K562 (cell line): ENCODE measurements at regions not wholly inside any gene's neighbourhood (a gene's known extent, or its start where the extent isn't known, plus 50 kb on each side); places are given as distances from the start of the nearest gene placed in this dataset.

Experiments
- ATAC-seq: fragments of 200-7000 bp; cut with Tn5 transposase; 3 replicates; pipeline ENCODE4 v1.9.1; 2020; ENCODE audit warnings: moderate library complexity
- BruUV-seq: library from RNA; stranded (reverse); fragments of 400-500 nt; replicated peaks from 2 replicates; lab custom pipeline; 2021; lab: Mats Ljungman, UMichigan
- CTCF ChIA-PET: fragments of 300-600 bp; formaldehyde crosslinking; extraction: SDS; loops from one replicate; lab custom pipeline; 2021; ENCODE audit warnings: low intra/inter-chr PET ratio; lab: Yijun Ruan, JAX
- POLR2A ChIA-PET: fragments of 300-600, 350-650 bp; sonication (Branson Sonifier 250); formaldehyde crosslinking; extraction: SDS; loops from one replicate; lab custom pipeline; 2021; ENCODE audit warnings: antibody characterized with exemption, inconsistent platforms; lab: Yijun Ruan, JAX
- DNase-seq, 4 experiments: peaks; one replicate each; pipeline versions ENCODE4 v3.0.0 to v3.0.0-alpha.2; 2011 to 2018; ENCODE audit warnings: low spot score in 3 of 4, mixed read lengths in 3 of 4; ENCODE audit errors: extremely low read depth in 1 of 4
- FAIRE-seq: peaks from 2 replicates; lab custom pipeline; 2011; peaks lifted over from hg19 to GRCh38; lab: Jason Lieb, UNC
- H2AFZ ChIP-seq: 2 replicates; pipeline ENCODE4 v1.6.0; 2011; ENCODE audit warnings: low read depth, low read length, control low read depth, inconsistent platforms
- H3K27ac ChIP-seq: fragments of 200-600 bp; 3 replicates; pipeline ENCODE4 v1.8.0; 2011; ENCODE audit warnings: low read depth, mild to moderate bottlenecking, control low read depth, inconsistent platforms, low read length, moderate library complexity, mixed read lengths; ENCODE audit errors: extremely low read depth
- H3K27me3 ChIP-seq, 2 experiments: fragments of 300-600 bp in 1 of 2; 2 replicates in 1 of 2; 3 replicates in 1 of 2; pipeline versions ENCODE4 v1.6.0 to v1.8.0; 2011; ENCODE audit warnings: inconsistent platforms in 2 of 2, low read length in 2 of 2, mild to moderate bottlenecking in 1 of 2, mixed read lengths in 1 of 2, moderate library complexity in 1 of 2; ENCODE audit not compliant: control insufficient read depth in 2 of 2, insufficient read depth in 2 of 2
- H3K36me3 ChIP-seq: fragments of 300-600 bp; 3 replicates; pipeline ENCODE4 v1.8.0; 2011; ENCODE audit warnings: mild to moderate bottlenecking, low read length, inconsistent platforms; ENCODE audit not compliant: control insufficient read depth, insufficient read depth
- H3K4me1 ChIP-seq, 2 experiments: fragments of 200-600 bp in 1 of 2; replicated peaks in 1 of 2; 2 replicates in 1 of 2; 3 replicates in 1 of 2; pipeline versions ENCODE4 v1.5.1 to v1.8.0; 2011; ENCODE audit warnings: inconsistent platforms in 2 of 2, low read length in 2 of 2, mild to moderate bottlenecking in 1 of 2, mixed read lengths in 1 of 2, moderate library complexity in 1 of 2; ENCODE audit not compliant: control insufficient read depth in 2 of 2, insufficient read depth in 2 of 2
- H3K4me2 ChIP-seq: 2 replicates; pipeline ENCODE4 v1.6.1; 2011; ENCODE audit warnings: low read length, control low read depth, inconsistent platforms, mixed read lengths; ENCODE audit not compliant: insufficient read depth
- H3K4me3 ChIP-seq: fragments of 200-600 bp; sonication (generic), shearing (Covaris generic); 2 replicates; pipeline ENCODE4 v1.5.1; 2016; ENCODE audit warnings: control low read depth, inconsistent platforms
- H3K79me2 ChIP-seq: fragments of 200-600 bp; 3 replicates; pipeline ENCODE4 v1.8.0; 2011; ENCODE audit warnings: low read length, inconsistent platforms; ENCODE audit not compliant: control insufficient read depth, insufficient read depth
- H3K9ac ChIP-seq, 2 experiments: 2 replicates each; pipeline versions ENCODE4 v1.6.0 to v1.6.1; 2011; ENCODE audit warnings: low read depth in 2 of 2, low read length in 2 of 2, control low read depth in 1 of 2, inconsistent platforms in 1 of 2, mild to moderate bottlenecking in 1 of 2, mixed read lengths in 1 of 2; ENCODE audit not compliant: insufficient read depth in 1 of 2
- H3K9me1 ChIP-seq: one replicate; pipeline ENCODE4 v1.6.0; 2011; ENCODE audit warnings: inconsistent platforms, mild to moderate bottlenecking, low read length, moderate library complexity; ENCODE audit not compliant: control insufficient read depth, insufficient read depth
- H3K9me3 ChIP-seq: replicated peaks from 2 replicates; pipeline ENCODE4 v1.5.1; 2011; ENCODE audit warnings: low read depth, low read length, inconsistent platforms; ENCODE audit not compliant: control insufficient read depth, insufficient read depth
- H4K20me1 ChIP-seq: replicated peaks from 2 replicates; pipeline ENCODE4 v1.6.1; 2011; ENCODE audit warnings: low read length, inconsistent platforms, mixed read lengths; ENCODE audit not compliant: control insufficient read depth, insufficient read depth
- ADNP ChIP-seq: fragments of 200-800 bp; sonication (Bioruptor generic); IDR thresholded peaks from 2 replicates; pipeline ENCODE4 v1.6.1; 2016; ENCODE audit warnings: missing genetic modification characterization, missing compliant biosample characterization
- CCAR2 ChIP-seq: fragments of 200-400 bp; formaldehyde crosslinking; IDR thresholded peaks from 2 replicates; pipeline ENCODE4 v1.6.1; 2017; ENCODE audit warnings: mild to moderate bottlenecking, low read depth, low read length
- HOXB6 ChIP-seq: fragments of 250-450 bp; sonication (Bioruptor Pico); IDR thresholded peaks from 2 replicates; pipeline ENCODE4 v1.5.1; 2022; ENCODE audit warnings: mild to moderate bottlenecking, borderline replicate concordance
- LCOR ChIP-seq: sonication (generic); formaldehyde crosslinking; IDR thresholded peaks from 2 replicates; pipeline ENCODE4 v1.8.0; 2022; ENCODE audit warnings: mild to moderate bottlenecking, missing genetic modification reagents
- MCM3 ChIP-seq: fragments of 450-650 bp; IDR thresholded peaks from 2 replicates; pipeline ENCODE4 v1.6.1; 2016
- NELFE ChIP-seq: IDR thresholded peaks from 2 replicates; pipeline ENCODE4 v1.6.1; 2011; ENCODE audit warnings: mild to moderate bottlenecking; ENCODE audit not compliant: insufficient read depth, insufficient read length
- NFYB ChIP-seq: IDR thresholded peaks from 2 replicates; pipeline ENCODE4 v1.6.1; 2011; ENCODE audit warnings: mild to moderate bottlenecking, moderate library complexity; ENCODE audit not compliant: insufficient read length; ENCODE audit errors: extremely low read depth
- SP1 ChIP-seq: sonication (generic); formaldehyde crosslinking; IDR thresholded peaks from 2 replicates; pipeline ENCODE4 v1.8.1; 2022; ENCODE audit warnings: mild to moderate bottlenecking, missing genetic modification reagents
- TBP ChIP-seq: optimal IDR thresholded peaks from 2 replicates; pipeline ENCODE3; 2011; ENCODE audit warnings: low read depth, low read length, improper control_type of control experiment
- ZBED1 ChIP-seq: IDR thresholded peaks from 2 replicates; pipeline ENCODE4 v1.6.1; 2014
- ZFP30 ChIP-seq: fragments of 250-450 bp; sonication (Bioruptor Pico); IDR thresholded peaks from 2 replicates; pipeline ENCODE4 v1.8.0; 2022; ENCODE audit warnings: moderate library complexity, mild to moderate bottlenecking, inconsistent platforms, borderline replicate concordance
- ZNF224 ChIP-seq: sonication (generic); formaldehyde crosslinking; IDR thresholded peaks from 2 replicates; pipeline ENCODE4 v1.8.0; 2022; ENCODE audit warnings: mild to moderate bottlenecking, missing genetic modification reagents
- ZNF780A ChIP-seq: fragments of 250-450 bp; sonication (Bioruptor Pico); IDR thresholded peaks from 2 replicates; pipeline ENCODE4 v1.5.0; 2021; ENCODE audit warnings: mild to moderate bottlenecking
- ZSCAN32 ChIP-seq: fragments of 450-650 bp; formaldehyde crosslinking; IDR thresholded peaks from 2 replicates; pipeline ENCODE4 v1.4.0; 2020; ENCODE audit warnings: mild to moderate bottlenecking, moderate library complexity
- WGBS: fragments of 100-300 bp; shearing (Covaris generic); methylation state at CpG from one replicate; pipeline ENCODE4 v1.1.6; 2016; ENCODE audit warnings: low coverage, mixed read lengths; ENCODE audit not compliant: insufficient coverage; ENCODE audit errors: missing lambda C conversion rate; 5-methylcytosine and 5-hydroxymethylcytosine counted together
- in situ Hi-C: fragments of 300-500 bp; cut with MboI; formaldehyde crosslinking; loops from 4 replicates; pipeline ENCODE4 v1.15.0; 2018; ENCODE audit warnings: inconsistent platforms, mixed read lengths
- intact Hi-C: fragments of 100-400 bp; cut with micrococcal nuclease; formaldehyde crosslinking; loops from 2 replicates; pipeline ENCODE4 v1.14.2; 2022
- TF ChIP-seq, protein P1 (sequence below), 2 experiments: fragments of 450-650 bp; IDR thresholded peaks; 2 replicates each; pipeline ENCODE4 v1.6.1; 2018; ENCODE audit warnings: mild to moderate bottlenecking in 2 of 2, low read depth in 1 of 2; ENCODE audit not compliant: partially characterized antibody in 2 of 2

DNA sequence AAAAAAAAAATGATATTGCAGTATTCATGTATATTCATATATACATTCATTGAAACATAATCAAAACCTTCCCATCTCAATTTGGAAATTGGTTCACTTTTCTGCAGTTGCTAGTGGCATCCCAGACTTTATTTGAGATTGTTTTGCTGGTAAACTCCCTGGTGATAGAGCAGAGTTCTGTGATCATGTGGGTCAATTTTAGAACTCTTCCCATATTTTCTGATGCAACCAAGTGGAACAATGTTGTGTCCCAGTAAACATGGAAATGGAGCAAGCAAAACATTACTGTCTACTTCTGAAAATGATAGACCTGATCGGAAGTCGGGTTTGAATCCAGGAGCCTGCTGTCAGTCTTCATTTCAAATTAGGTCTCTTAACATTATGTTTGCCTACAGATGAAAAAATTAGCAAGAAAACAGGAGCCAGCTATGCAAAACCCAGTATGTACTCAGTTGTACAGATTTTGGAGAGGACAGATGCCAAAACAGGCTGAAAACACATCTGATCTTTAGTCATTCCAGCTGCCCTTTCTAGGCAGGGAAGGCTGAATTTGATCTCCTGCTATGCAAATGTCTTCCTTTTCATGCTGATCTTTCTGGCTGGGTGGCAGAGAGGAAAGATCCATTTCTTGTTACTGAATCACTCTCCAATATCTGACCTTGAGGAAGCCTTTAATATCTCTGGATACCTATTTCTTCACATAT, 786.6 kb upstream of the SOX9 start:
- H2AFZ ChIP-seq, result no peak overlapping the region
- WGBS, result 0% methylated on average over 2 of the region's 2 CpGs
- BruUV-seq, result no TSS peak
- CTCF ChIA-PET, result no interaction called here
- FAIRE-seq, result no peak
- no peaks in the 10 kb centered on the region for H3K9me1 ChIP-seq
- H3K4me3 ChIP-seq, result no peak overlapping the region
- POLR2A ChIA-PET, result no interaction called here
- no peaks in the 10 kb centered on the region for H3K27me3 ChIP-seq
- ATAC-seq, result no peak
- no peaks in the 10 kb centered on the region for H3K4me1 ChIP-seq
- H3K27ac ChIP-seq, result no peak overlapping the region
- intact Hi-C loops (no loop called here), in situ Hi-C loops (no loop called here)
- no peaks in the 10 kb centered on the region for H3K79me2 ChIP-seq
- H3K4me2 ChIP-seq, result no peak overlapping the region
- DNase-seq, result no peak
- TF ChIP-seq HOXB6 (CRISPR knock-in tag), result no peak
- TF ChIP-seq ZNF224 (CRISPR knock-in tag), result no peak
- TF ChIP-seq ZSCAN32, result no peak
- TF ChIP-seq SP1 (CRISPR knock-in tag), result no peak
- no peak for TF ChIP-seq NELFE
- no peak for TF ChIP-seq ADNP (tag)
- TF ChIP-seq NFYB, result no peak
- no peak for TF ChIP-seq ZNF780A (CRISPR knock-in tag)
- no peak for TF ChIP-seq LCOR (CRISPR knock-in tag)
- TF ChIP-seq, protein P1, sequence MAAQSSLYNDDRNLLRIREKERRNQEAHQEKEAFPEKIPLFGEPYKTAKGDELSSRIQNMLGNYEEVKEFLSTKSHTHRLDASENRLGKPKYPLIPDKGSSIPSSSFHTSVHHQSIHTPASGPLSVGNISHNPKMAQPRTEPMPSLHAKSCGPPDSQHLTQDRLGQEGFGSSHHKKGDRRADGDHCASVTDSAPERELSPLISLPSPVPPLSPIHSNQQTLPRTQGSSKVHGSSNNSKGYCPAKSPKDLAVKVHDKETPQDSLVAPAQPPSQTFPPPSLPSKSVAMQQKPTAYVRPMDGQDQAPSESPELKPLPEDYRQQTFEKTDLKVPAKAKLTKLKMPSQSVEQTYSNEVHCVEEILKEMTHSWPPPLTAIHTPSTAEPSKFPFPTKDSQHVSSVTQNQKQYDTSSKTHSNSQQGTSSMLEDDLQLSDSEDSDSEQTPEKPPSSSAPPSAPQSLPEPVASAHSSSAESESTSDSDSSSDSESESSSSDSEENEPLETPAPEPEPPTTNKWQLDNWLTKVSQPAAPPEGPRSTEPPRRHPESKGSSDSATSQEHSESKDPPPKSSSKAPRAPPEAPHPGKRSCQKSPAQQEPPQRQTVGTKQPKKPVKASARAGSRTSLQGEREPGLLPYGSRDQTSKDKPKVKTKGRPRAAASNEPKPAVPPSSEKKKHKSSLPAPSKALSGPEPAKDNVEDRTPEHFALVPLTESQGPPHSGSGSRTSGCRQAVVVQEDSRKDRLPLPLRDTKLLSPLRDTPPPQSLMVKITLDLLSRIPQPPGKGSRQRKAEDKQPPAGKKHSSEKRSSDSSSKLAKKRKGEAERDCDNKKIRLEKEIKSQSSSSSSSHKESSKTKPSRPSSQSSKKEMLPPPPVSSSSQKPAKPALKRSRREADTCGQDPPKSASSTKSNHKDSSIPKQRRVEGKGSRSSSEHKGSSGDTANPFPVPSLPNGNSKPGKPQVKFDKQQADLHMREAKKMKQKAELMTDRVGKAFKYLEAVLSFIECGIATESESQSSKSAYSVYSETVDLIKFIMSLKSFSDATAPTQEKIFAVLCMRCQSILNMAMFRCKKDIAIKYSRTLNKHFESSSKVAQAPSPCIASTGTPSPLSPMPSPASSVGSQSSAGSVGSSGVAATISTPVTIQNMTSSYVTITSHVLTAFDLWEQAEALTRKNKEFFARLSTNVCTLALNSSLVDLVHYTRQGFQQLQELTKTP (IDR thresholded peaks at IDR 0.05; ENCODE audit: low read depth in 1 of 2, partially characterized antibody in 2 of 2), result no peak
- TF ChIP-seq ZFP30 (CRISPR knock-in tag), result no peak
- TF ChIP-seq CCAR2, result no peak
- no peak for TF ChIP-seq MCM3
- no peak for TF ChIP-seq TBP
- no peak for TF ChIP-seq ZBED1
- H4K20me1 ChIP-seq, result no peaks in the 10 kb centered on the region
- H3K9ac ChIP-seq, result no peak overlapping the region
- no peaks in the 10 kb centered on the region for H3K36me3 ChIP-seq
- no peaks in the 10 kb centered on the region for H3K9me3 ChIP-seq
